ENCODE measurements at regions not wholly inside any gene's neighbourhood (a gene's known extent, or its start where the extent isn't known, plus 50 kb on each side); places are given as distances from the start of the nearest gene placed in this dataset.
"Not testable (repeated sequence)": the region's sequence is repeated elsewhere in the genome, so short reads cannot be mapped to it uniquely, and the experiment has no call there.

- no peak for DNase-seq
These were observed 122.2 kb upstream of the ESX1 start for GRCh38 chrX:104376937-104377336.

DNA sequence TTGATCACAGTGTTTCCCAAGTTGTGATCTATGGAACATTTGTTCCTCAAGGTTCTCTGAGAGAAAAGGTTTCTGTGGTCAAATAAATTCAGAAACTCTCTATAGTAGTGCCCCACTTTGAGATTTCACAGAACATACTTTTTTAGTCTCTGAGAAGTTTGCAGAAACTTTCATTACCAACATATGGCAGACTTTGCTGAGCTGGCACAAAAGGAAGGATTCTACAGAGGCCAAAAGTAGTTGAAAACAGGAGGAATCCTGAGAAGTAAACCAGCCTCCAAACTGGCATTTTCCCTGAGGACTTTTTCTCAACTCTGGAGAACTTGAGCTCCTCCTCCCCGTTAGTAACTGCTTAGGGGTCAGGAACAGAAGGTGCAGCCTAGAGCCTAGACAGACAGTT lies 117.8 kb upstream of the ESX1 start:
- no peak for DNase-seq

- no peak for DNase-seq
These were observed 115.4 kb upstream of the ESX1 start for GRCh38 chrX:104370089-104370488.

DNA sequence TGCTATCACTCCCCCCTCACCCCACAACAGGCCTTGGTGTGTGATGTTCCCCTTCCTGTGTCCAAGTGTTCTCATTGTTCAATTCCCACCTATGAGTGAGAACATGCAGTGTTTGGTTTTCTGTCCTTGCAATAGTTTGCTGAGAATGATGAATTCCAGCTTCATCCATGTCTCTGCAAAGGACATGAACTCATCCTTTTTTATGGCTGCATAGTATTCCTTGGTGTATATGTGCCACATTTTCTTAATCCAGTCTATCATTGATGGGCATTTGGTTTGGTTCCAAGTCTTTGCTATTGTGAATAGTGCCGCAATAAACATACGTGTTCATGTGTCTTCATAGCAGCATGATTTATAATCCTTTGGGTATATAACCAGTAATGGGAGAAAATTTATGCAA lies 106.0 kb upstream of the ESX1 start:
- DNase-seq = not testable (repeated sequence)

DNA sequence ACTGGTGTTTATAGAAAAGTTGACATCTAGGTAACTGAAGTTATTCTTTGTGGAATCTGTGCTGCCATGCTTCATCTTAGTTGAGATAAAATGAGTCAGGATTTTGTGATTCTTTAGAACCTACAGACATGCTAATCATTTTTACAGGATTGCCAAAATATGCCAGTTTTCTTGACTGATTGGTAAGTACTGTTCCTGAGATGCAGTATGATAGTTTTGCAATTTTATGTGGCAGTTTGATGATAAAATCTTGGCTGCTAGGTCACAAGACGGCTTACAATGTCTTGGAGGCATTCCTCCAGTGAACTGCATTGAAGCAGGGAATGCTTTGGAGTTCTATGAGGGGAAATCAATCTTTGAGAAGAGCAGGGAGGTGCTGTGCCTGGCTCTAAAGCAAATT lies 104.4 kb upstream of the ESX1 start:
- DNase-seq = no peak

GRCh38 chrX:104351173-104351769 lies 96.5 kb upstream of the ESX1 start:
- DNase-seq = no peak

- no peak for DNase-seq
These were observed 93.1 kb upstream of the ESX1 start for GRCh38 chrX:104347860-104348259.

- DNase-seq = no peak
These were observed 88.8 kb upstream of the ESX1 start for GRCh38 chrX:104343428-104344129.

GRCh38 chrX:104342065-104342464 lies 87.3 kb upstream of the ESX1 start:
- no peak for DNase-seq

GRCh38 chrX:104335756-104336155 lies 81.0 kb upstream of the ESX1 start:
- no peak for DNase-seq

DNA sequence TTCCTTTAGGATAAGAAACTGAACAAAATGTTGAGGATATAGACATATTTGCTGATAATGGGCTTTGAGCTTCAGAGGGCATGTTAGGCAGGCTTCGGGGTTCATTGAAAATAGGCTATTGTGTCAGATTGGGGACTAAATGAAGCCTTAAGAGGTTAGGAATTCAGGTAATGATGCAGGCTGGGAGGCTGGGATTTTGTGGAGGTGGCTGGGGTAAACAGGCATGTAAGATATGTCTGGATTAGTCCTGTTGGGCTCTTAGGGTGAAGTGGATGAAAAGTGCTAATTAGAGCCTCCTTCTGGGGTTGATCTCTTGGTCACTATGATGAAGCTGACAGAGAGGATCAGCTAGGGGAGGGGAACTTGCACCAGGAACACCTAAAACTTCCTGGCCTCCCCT lies 80.2 kb upstream of the ESX1 start:
- DNase-seq = no peak

DNA sequence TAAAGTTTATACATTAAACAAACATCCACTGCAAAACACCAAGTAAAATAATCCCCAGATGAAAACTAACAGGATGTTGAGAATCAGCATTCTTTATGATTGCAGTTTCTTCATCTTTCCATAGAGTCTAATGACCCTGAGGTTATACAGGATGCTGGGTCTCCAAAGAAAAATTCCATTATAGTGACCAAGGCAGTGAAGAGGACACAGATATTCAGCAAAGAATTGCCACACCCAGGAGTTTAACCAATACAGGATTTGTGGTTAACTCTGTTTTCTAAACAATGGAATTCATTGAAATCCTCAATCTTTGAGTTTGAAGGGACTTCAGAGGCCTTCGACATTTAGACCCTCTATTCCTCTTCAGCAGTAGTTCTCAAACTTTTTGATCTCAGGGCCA lies 76.2 kb upstream of the ESX1 start:
- no peak for DNase-seq

GRCh38 chrX:104329731-104330130 lies 75.0 kb upstream of the ESX1 start:
- DNase-seq = no peak

DNA sequence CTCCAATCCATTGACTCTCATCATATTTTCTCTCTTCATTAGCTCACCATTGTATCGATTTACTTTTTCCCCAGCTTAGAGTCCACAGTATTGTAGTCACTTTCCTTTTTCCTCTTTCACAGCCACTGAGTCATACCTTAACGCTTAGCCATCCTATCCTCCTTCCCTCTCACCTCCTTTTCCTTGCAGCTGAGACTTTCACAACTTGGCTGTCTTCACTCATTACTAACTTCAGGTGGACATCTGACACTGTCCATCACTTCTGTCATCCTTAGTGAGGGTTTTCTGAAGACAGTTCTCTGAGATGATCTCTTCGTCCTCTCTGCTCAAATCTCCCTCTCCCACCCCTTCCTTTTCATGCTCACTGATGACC lies 70.5 kb upstream of the ESX1 start:
- DNase-seq = no peak

GRCh38 chrX:104324461-104325212 lies 69.9 kb upstream of the ESX1 start:
- DNase-seq = no peak

GRCh38 chrX:104319346-104319745 lies 64.6 kb upstream of the ESX1 start:
- DNase-seq = no peak

DNA sequence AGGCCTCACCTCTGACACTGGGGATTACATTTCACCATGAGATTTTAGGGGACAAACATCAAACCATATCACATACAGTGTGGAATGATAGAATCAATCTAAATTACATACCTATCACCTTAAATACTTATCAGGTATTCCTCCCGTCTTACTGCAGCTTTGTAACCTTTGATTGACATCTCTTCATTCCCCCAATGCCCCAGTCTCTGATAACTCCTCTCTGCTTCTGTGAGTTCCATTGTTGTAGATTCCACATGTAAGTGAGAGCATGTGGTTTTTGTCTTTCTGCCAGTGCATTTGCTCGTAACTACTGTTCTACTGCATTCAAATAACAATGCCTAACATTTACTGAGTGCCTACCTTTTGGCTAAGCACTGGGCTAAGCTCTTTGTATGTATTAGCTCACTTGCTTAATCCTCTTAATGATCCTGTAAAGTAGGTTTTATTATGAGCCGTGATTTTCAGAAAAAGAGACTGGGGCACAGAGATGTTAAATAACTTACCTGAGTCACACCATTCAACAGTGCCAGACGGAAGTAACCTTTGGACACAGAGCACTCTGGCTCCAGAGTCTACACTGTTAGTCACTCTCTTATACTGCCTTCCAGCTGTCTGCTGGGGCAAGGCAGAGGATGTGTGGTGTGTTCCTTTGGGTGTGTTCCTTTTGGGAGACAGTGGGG lies 63.7 kb upstream of the ESX1 start:
- DNase-seq = no peak

DNA sequence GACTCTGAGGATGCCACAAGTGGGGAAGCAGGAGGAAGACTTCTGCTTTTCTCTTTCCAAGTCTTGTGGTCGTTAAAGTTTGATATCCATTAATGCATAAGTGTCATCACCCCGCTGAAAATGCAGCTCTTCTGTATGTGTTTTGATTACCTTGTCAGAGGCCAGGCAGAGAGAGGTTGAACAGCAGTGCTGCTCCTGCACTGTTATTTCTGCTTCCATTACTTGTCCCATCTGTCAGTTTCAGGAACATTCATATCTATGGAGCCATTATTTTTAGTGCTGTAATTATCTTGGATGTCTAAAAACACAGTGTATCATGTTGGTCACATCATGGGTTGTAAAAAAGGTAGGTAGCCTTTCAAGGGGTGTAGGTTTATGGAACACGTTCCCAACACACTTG lies 62.0 kb upstream of the ESX1 start:
- DNase-seq = no peak

GRCh38 chrX:104315555-104315954 lies 60.8 kb upstream of the ESX1 start:
- no peak for DNase-seq

- DNase-seq = no peak
These were observed 56.0 kb upstream of the ESX1 start for GRCh38 chrX:104310657-104311254.

GRCh38 chrX:104310090-104310489 lies 55.4 kb upstream of the ESX1 start:
- DNase-seq = no peak

DNA sequence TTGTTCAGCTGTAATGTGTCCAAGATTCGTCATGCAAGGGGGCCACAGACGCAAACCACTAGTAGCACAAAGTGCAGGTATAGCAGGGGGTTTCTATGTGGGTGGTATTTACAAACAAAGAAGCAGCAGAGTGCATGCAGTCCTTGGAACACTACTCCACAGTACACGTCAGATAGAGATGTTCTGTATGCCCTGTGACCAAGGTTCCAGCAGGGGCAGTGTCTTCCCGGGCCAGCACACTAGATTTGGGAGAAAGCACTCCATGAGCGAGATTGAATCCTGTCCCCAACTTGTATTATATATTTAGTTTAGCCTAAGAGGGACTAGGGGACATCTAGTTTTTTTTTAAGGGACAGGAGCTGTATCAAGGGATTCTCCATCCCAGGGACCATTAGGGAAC lies 54.4 kb upstream of the ESX1 start:
- no peak for DNase-seq

DNA sequence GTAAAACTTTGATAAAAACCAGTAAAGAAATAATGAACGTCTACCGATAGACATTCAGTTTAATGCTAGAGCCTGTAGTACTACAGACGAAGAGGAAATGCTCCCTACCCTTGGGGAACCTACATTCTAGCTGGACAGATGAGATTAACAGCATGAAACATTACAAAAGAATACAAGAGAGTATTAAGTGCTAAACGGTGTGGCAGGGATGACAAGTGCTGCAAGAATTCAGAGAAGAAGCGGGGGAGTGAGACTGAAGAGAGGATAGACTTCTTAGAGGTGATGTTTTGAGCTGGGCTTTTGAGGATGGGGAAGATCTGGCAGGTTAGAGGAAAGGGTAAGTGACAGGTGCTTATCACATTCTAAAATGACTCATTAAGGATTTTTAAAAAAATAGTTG lies 52.6 kb upstream of the ESX1 start:
- DNase-seq = no peak

Measured in NCI-H510A (cell line).